GM21737 (cell line): ENCODE measurements at regions not wholly inside any gene's neighbourhood (a gene's known extent, or its start where the extent isn't known, plus 50 kb on each side); places are given as distances from the start of the nearest gene placed in this dataset.
"Not testable (repeated sequence)": the region's sequence is repeated elsewhere in the genome, so short reads cannot be mapped to it uniquely, and the experiment has no call there.

Source experiments
- ATAC-seq: cut with Tn5 transposase; IDR thresholded peaks from one replicate; pipeline ENCODE4 v1.9.1; 2021; ENCODE audit warnings: mild to moderate bottlenecking, moderate library complexity; ENCODE audit not compliant: unreplicated experiment

GRCh38 chr2:221777119-221777518, 205.0 kb upstream of the EPHA4 start:
- no peak for ATAC-seq

GRCh38 chr2:221775096-221775495, 203.0 kb upstream of the EPHA4 start:
- no peak for ATAC-seq

GRCh38 chr2:221774136-221774535, 202.0 kb upstream of the EPHA4 start:
- ATAC-seq = no peak

GRCh38 chr2:221771297-221771696, 199.2 kb upstream of the EPHA4 start:
- ATAC-seq = no peak

GRCh38 chr2:221767106-221768012, 195.3 kb upstream of the EPHA4 start:
- no peak for ATAC-seq

GRCh38 chr2:221762496-221762895, 190.4 kb upstream of the EPHA4 start:
- no peak for ATAC-seq

GRCh38 chr2:221761260-221761659, 189.2 kb upstream of the EPHA4 start:
- no peak for ATAC-seq

GRCh38 chr2:221758076-221758475, 186.0 kb upstream of the EPHA4 start:
- ATAC-seq = no peak

GRCh38 chr2:221753401-221753800, 181.3 kb upstream of the EPHA4 start:
- ATAC-seq = no peak

- no peak for ATAC-seq
Observed at GRCh38 chr2:221752781-221753180, 180.7 kb upstream of the EPHA4 start.

- no peak for ATAC-seq
Observed at GRCh38 chr2:221750316-221750715, 178.2 kb upstream of the EPHA4 start.

- peak; percentile 59 for ATAC-seq
Observed at GRCh38 chr2:221747289-221747972, 175.3 kb upstream of the EPHA4 start.

GRCh38 chr2:221741496-221742211, 169.6 kb upstream of the EPHA4 start:
- no peak for ATAC-seq

GRCh38 chr2:221731432-221732145, 159.5 kb upstream of the EPHA4 start:
- peak; percentile 88 for ATAC-seq

GRCh38 chr2:221726894-221727513, 154.9 kb upstream of the EPHA4 start:
- ATAC-seq = no peak

- ATAC-seq = no peak
Observed at GRCh38 chr2:221724631-221725203, 152.6 kb upstream of the EPHA4 start.

GRCh38 chr2:221724117-221724516, 152.0 kb upstream of the EPHA4 start:
- not testable (repeated sequence) for ATAC-seq

GRCh38 chr2:221716426-221717303, 144.6 kb upstream of the EPHA4 start:
- ATAC-seq = no peak
